ENCODE measurements at regions not wholly inside any gene's neighbourhood (a gene's known extent, or its start where the extent isn't known, plus 50 kb on each side); places are given as distances from the start of the nearest gene placed in this dataset.

- no peak for DNase-seq (ENCODE audit: low read depth in 2 of 2)
Observed at GRCh38 chr6:21469213-21469612, 124.3 kb upstream of the SOX4 start.

- DNase-seq (ENCODE audit: low read depth in 2 of 2): no peak
Observed at GRCh38 chr6:21476112-21476511, 117.4 kb upstream of the SOX4 start.

- DNase-seq (ENCODE audit: low read depth in 2 of 2): no peak
Observed at GRCh38 chr6:21478411-21478810, 115.1 kb upstream of the SOX4 start.

GRCh38 chr6:21478883-21479539 is 114.5 kb upstream of the SOX4 start:
- DNase-seq (ENCODE audit: low read depth in 2 of 2): no peak

GRCh38 chr6:21486115-21486514 is 107.4 kb upstream of the SOX4 start:
- no peak for DNase-seq (ENCODE audit: low read depth in 2 of 2)

- DNase-seq (ENCODE audit: low read depth in 2 of 2): no peak
Observed at GRCh38 chr6:21489826-21490225, 103.7 kb upstream of the SOX4 start.

- no peak for DNase-seq (ENCODE audit: low read depth in 2 of 2)
Observed at GRCh38 chr6:21491955-21492354, 101.6 kb upstream of the SOX4 start.

GRCh38 chr6:21494505-21494904 is 99.0 kb upstream of the SOX4 start:
- DNase-seq (ENCODE audit: low read depth in 2 of 2): no peak

- DNase-seq (ENCODE audit: low read depth in 2 of 2): no peak
Observed at GRCh38 chr6:21496196-21496595, 97.4 kb upstream of the SOX4 start.

- DNase-seq (ENCODE audit: low read depth in 2 of 2): peak in 1 of 2 experiments; percentile 4
Observed at GRCh38 chr6:21496706-21497105, 96.8 kb upstream of the SOX4 start.

GRCh38 chr6:21500314-21501020 is 93.1 kb upstream of the SOX4 start:
- no peak for DNase-seq (ENCODE audit: low read depth in 2 of 2)

- DNase-seq (ENCODE audit: low read depth in 2 of 2): no peak
Observed at GRCh38 chr6:21501021-21501354, 92.6 kb upstream of the SOX4 start.

GRCh38 chr6:21501815-21502214 is 91.7 kb upstream of the SOX4 start:
- DNase-seq (ENCODE audit: low read depth in 2 of 2): no peak

GRCh38 chr6:21502682-21503081 is 90.9 kb upstream of the SOX4 start:
- no peak for DNase-seq (ENCODE audit: low read depth in 2 of 2)

- DNase-seq (ENCODE audit: low read depth in 2 of 2): no peak
Observed at GRCh38 chr6:21504790-21505189, 88.8 kb upstream of the SOX4 start.

- DNase-seq (ENCODE audit: low read depth in 2 of 2): no peak
Observed at GRCh38 chr6:21505574-21505990, 88.0 kb upstream of the SOX4 start.

- no peak for DNase-seq (ENCODE audit: low read depth in 2 of 2)
Observed at GRCh38 chr6:21506126-21506525, 87.4 kb upstream of the SOX4 start.

GRCh38 chr6:21507811-21508210 is 85.7 kb upstream of the SOX4 start:
- no peak for DNase-seq (ENCODE audit: low read depth in 2 of 2)

- DNase-seq (ENCODE audit: low read depth in 2 of 2): no peak
Observed at GRCh38 chr6:21508753-21509152, 84.8 kb upstream of the SOX4 start.

- no peak for DNase-seq (ENCODE audit: low read depth in 2 of 2)
Observed at GRCh38 chr6:21511891-21512550, 81.5 kb upstream of the SOX4 start.

- DNase-seq (ENCODE audit: low read depth in 2 of 2): no peak
Observed at GRCh38 chr6:21514288-21514687, 79.3 kb upstream of the SOX4 start.

- no peak for DNase-seq (ENCODE audit: low read depth in 2 of 2)
Observed at GRCh38 chr6:21518317-21518716, 75.2 kb upstream of the SOX4 start.

GRCh38 chr6:21519642-21520041 is 73.9 kb upstream of the SOX4 start:
- DNase-seq (ENCODE audit: low read depth in 2 of 2): no peak

All from fibroblast of skin of left biceps (primary cell).